ENCODE measurements at regions not wholly inside any gene's neighbourhood (a gene's known extent, or its start where the extent isn't known, plus 50 kb on each side); places are given as distances from the start of the nearest gene placed in this dataset.

- TF ChIP-seq CTCF (IDR thresholded peaks at IDR 0.05; ENCODE audit: low read depth, low read length) (no peak), EZH2phosphoT487 (IDR thresholded peaks at IDR 0.05; ENCODE audit: low read depth) (no peak)
Measured at GRCh38 chr2:155308367-155309009, 610.0 kb downstream of the KCNJ3 start.
